Gastroesophageal sphincter (tissue), 3 donors: ENCODE measurements at regions not wholly inside any gene's neighbourhood (a gene's known extent, or its start where the extent isn't known, plus 50 kb on each side); places are given as distances from the start of the nearest gene placed in this dataset.

ENCODE experiments used
- CTCF ChIP-seq, 4 experiments: fragments of 200-600 bp in 2 of 4; fragments of 450-650 bp in 2 of 4; sonication (generic) in 1 of 4; IDR thresholded peaks; one replicate each; pipeline ENCODE4 v1.5.1; 2017 to 2019; ENCODE audit warnings: antibody characterized with exemption in 4 of 4, mild to moderate bottlenecking in 2 of 4, moderate library complexity in 2 of 4
- POLR2A ChIP-seq, 2 donors: fragments of 450-650 bp; IDR thresholded peaks; one replicate each; pipeline ENCODE4 v1.6.1; 2017; ENCODE audit warnings: antibody characterized with exemption in 2 of 2, mild to moderate bottlenecking in 2 of 2, moderate library complexity in 1 of 2

- TF ChIP-seq CTCF (IDR thresholded peaks at IDR 0.05) = no peak
- TF ChIP-seq POLR2A (IDR thresholded peaks at IDR 0.05) = no peak
These were observed 110.7 kb upstream of the HNRNPA3 start for GRCh38 chr2:177101930-177102329.
